SK-N-SH treated with all-trans-retinoic acid at 6 μM for 48 hours (cell line): ENCODE measurements at regions not wholly inside any gene's neighbourhood (a gene's known extent, or its start where the extent isn't known, plus 50 kb on each side); places are given as distances from the start of the nearest gene placed in this dataset.

Source experiments
- ATAC-seq: fragments of 200-7000 bp; cut with Tn5 transposase; 3 replicates; pipeline ENCODE4 v1.9.1; 2020; ENCODE audit warnings: mild to moderate bottlenecking, moderate library complexity
- ARNTL ChIP-seq: fragments of 450-650 bp; formaldehyde crosslinking; IDR thresholded peaks from 2 replicates; pipeline ENCODE4 v1.5.0; 2020; ENCODE audit warnings: low read depth, mild to moderate bottlenecking, moderate library complexity, borderline replicate concordance
- BACH2 ChIP-seq: fragments of 250-450 bp; sonication (Bioruptor Pico); IDR thresholded peaks from 2 replicates; pipeline ENCODE4 v1.9.0; 2021; ENCODE audit warnings: mild to moderate bottlenecking, borderline replicate concordance
- CSRNP3 ChIP-seq: fragments of 250-450 bp; sonication (Bioruptor Pico); IDR thresholded peaks from 2 replicates; pipeline ENCODE4 v1.5.1; 2021; ENCODE audit warnings: mild to moderate bottlenecking, moderate library complexity
- ESRRG ChIP-seq: fragments of 250-450 bp; sonication (Bioruptor Pico); IDR thresholded peaks from 2 replicates; pipeline ENCODE4 v1.6.1; 2021; ENCODE audit warnings: mild to moderate bottlenecking
- GLIS3 ChIP-seq: fragments of 250-450 bp; sonication (Bioruptor Pico); IDR thresholded peaks from 2 replicates; pipeline ENCODE4 v1.5.0; 2020; ENCODE audit warnings: mild to moderate bottlenecking, moderate library complexity
- ISL1 ChIP-seq: fragments of 250-450 bp; sonication (Bioruptor Pico); IDR thresholded peaks from 2 replicates; pipeline ENCODE4 v2.1.2; 2022; ENCODE audit warnings: mild to moderate bottlenecking, moderate library complexity
- PPARA ChIP-seq: fragments of 250-450 bp; sonication (Bioruptor Pico); IDR thresholded peaks from 2 replicates; pipeline ENCODE4 v1.5.0; 2020; ENCODE audit warnings: mild to moderate bottlenecking, borderline replicate concordance
- RARB ChIP-seq: fragments of 250-450 bp; sonication (Bioruptor Pico); IDR thresholded peaks from 2 replicates; pipeline ENCODE4 v1.8.0; 2021; ENCODE audit warnings: mild to moderate bottlenecking, moderate library complexity
- SNAI2 ChIP-seq: fragments of 250-450 bp; sonication (Bioruptor Pico); IDR thresholded peaks from 2 replicates; pipeline ENCODE4 v1.5.0; 2020; ENCODE audit warnings: mild to moderate bottlenecking, moderate library complexity
- TCF4 ChIP-seq: fragments of 250-450 bp; sonication (Bioruptor Pico); IDR thresholded peaks from 2 replicates; pipeline ENCODE4 v1.8.0; 2021; ENCODE audit warnings: mild to moderate bottlenecking, moderate library complexity, borderline replicate concordance
- TOX ChIP-seq: fragments of 250-450 bp; sonication (Bioruptor Pico); IDR thresholded peaks from 2 replicates; pipeline ENCODE4 v1.8.0; 2021; ENCODE audit warnings: mild to moderate bottlenecking, moderate library complexity, borderline replicate concordance
- TSHZ2 ChIP-seq: fragments of 250-450 bp; sonication (Bioruptor Pico); IDR thresholded peaks from 2 replicates; pipeline ENCODE4 v1.5.0; 2020; ENCODE audit warnings: mild to moderate bottlenecking, moderate library complexity
- ZC3H10 ChIP-seq: fragments of 250-450 bp; sonication (Bioruptor Pico); IDR thresholded peaks from 2 replicates; pipeline ENCODE4 v1.5.1; 2021; ENCODE audit warnings: mild to moderate bottlenecking, moderate library complexity
- ZFP3 ChIP-seq: fragments of 250-450 bp; sonication (Bioruptor Pico); IDR thresholded peaks from 2 replicates; pipeline ENCODE4 v1.5.0; 2020; ENCODE audit warnings: mild to moderate bottlenecking, moderate library complexity
- ZNF565 ChIP-seq: fragments of 450-650 bp; formaldehyde crosslinking; conservative IDR thresholded peaks from 2 replicates; pipeline ENCODE4 v1.5.0; 2020; ENCODE audit warnings: low read depth, mild to moderate bottlenecking, moderate library complexity
- ZNF70 ChIP-seq: fragments of 450-650 bp; formaldehyde crosslinking; IDR thresholded peaks from 2 replicates; pipeline ENCODE4 v1.5.0; 2020; ENCODE audit warnings: mild to moderate bottlenecking, moderate library complexity
- ZNF8 ChIP-seq: fragments of 450-650 bp; formaldehyde crosslinking; IDR thresholded peaks from 2 replicates; pipeline ENCODE4 v1.5.0; 2020; ENCODE audit warnings: mild to moderate bottlenecking, moderate library complexity
- TF ChIP-seq, protein P1 (sequence below): fragments of 250-450 bp; sonication (Bioruptor Pico); IDR thresholded peaks from 2 replicates; pipeline ENCODE4 v1.8.0; 2020; ENCODE audit warnings: mild to moderate bottlenecking, moderate library complexity, borderline replicate concordance
- TF ChIP-seq, protein P2 (sequence below): fragments of 250-450 bp; sonication (Bioruptor Pico); IDR thresholded peaks from 2 replicates; pipeline ENCODE4 v1.5.1; 2020; ENCODE audit warnings: low read depth, mild to moderate bottlenecking, moderate library complexity
- TF ChIP-seq, protein P3 (sequence below): fragments of 250-450 bp; sonication (Bioruptor Pico); IDR thresholded peaks from 2 replicates; pipeline ENCODE4 v1.8.0; 2021; ENCODE audit warnings: low read depth, mild to moderate bottlenecking, moderate library complexity, borderline replicate concordance

GRCh38 chr13:44271915-44272341 lies 101.7 kb upstream of the SERP2 start:
- ATAC-seq, result peak; percentile 67
- 0 out of 2 replicates have a peak, but pooled peaks have one; percentile 21 for TF ChIP-seq ISL1
- no peak for TF ChIP-seq ZNF565 (CRISPR knock-in tag)

DNA sequence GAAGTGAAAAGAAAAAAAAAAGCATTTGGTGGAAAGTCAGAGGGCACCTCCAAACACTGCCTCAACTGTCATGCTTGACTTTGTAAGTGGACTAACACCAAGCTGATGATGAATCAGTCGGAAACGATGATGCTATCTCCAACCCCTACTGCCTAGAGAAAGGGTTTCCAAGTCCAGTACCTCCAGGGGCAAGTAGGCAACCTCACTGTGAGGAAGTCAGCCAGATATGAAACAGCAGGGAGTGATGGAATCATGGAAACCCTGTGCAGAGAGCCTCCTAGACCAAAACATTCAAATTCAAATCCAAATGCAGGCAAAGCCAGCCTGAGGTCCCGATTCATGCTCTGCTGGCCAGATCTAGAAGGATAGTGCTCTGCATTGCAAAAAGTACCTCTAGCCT lies 100.9 kb upstream of the SERP2 start:
- ATAC-seq, result no peak
- TF ChIP-seq TSHZ2 (CRISPR knock-in tag) (no peak), ARNTL (no peak), GLIS3 (no peak)
- TF ChIP-seq, all 23 proteins: peak for 0

DNA sequence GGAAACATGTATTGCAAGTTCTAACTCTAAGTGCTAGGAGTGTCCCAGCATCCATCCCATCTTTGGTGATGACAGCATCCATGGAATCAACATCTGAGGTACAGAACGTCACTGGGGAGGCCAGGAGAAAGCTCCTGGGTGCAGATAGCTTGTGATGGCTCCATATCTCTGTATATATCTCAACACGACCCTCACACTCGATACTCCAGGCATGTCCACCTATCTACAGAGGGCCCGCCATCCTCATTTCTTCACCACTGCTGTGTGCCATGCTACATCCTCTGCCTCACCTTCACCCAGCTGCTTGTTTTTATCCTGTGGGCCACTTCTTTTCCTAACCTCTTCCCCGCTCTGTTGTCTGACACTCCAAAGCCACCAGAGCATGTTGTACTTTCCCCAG lies 100.4 kb upstream of the SERP2 start:
- no peak for ATAC-seq
- TF ChIP-seq TCF4 (no peak), SNAI2 (CRISPR knock-in tag) (no peak), ZNF8 (CRISPR knock-in tag) (no peak), ESRRG (CRISPR knock-in tag) (no peak), ZC3H10 (CRISPR knock-in tag) (no peak), PPARA (CRISPR knock-in tag) (no peak), RARB (CRISPR knock-in tag) (no peak), ZFP3 (no peak)
- TF ChIP-seq, protein P1, sequence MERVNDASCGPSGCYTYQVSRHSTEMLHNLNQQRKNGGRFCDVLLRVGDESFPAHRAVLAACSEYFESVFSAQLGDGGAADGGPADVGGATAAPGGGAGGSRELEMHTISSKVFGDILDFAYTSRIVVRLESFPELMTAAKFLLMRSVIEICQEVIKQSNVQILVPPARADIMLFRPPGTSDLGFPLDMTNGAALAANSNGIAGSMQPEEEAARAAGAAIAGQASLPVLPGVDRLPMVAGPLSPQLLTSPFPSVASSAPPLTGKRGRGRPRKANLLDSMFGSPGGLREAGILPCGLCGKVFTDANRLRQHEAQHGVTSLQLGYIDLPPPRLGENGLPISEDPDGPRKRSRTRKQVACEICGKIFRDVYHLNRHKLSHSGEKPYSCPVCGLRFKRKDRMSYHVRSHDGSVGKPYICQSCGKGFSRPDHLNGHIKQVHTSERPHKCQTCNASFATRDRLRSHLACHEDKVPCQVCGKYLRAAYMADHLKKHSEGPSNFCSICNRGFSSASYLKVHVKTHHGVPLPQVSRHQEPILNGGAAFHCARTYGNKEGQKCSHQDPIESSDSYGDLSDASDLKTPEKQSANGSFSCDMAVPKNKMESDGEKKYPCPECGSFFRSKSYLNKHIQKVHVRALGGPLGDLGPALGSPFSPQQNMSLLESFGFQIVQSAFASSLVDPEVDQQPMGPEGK, result no peak
- TF ChIP-seq, protein P2, sequence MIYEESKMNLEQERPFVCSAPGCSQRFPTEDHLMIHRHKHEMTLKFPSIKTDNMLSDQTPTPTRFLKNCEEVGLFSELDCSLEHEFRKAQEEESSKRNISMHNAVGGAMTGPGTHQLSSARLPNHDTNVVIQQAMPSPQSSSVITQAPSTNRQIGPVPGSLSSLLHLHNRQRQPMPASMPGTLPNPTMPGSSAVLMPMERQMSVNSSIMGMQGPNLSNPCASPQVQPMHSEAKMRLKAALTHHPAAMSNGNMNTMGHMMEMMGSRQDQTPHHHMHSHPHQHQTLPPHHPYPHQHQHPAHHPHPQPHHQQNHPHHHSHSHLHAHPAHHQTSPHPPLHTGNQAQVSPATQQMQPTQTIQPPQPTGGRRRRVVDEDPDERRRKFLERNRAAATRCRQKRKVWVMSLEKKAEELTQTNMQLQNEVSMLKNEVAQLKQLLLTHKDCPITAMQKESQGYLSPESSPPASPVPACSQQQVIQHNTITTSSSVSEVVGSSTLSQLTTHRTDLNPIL (CRISPR knock-in tag), result no peak

DNA sequence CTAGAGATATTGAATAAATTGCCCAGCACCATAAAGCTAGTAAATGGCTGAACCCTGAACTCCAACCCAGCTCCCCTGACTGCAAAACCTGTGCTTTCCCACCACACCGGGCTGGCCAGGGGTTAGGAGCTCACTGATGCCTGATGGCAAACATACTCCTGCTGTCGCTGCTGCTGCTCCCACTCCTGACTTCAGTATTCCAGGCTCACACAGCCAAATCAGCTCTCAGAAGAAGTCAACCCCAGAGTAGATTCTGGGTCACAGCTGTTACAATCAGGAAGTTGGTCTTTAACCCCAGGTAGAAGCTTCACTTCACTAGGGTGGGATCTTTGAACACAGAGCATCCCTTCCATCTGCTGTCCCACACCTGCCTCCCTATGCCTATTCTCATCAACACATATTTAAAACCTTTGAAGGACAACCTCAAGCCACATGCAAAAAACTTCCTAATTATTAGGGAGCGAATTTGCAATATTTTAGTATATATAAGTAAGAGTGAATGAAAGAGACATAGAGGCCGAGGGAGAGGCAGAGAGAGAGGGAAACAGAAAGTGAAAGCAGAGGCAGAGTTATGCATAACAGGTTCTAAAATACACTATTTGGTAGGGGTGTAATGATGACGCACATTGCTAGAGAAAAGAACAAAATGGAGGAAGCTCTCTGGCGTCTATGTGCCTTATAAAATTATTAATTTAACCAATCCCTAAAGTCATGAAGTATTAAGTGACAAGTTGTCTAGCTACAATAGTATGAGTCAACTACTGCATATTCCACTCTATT lies 99.4 kb upstream of the SERP2 start:
- TF ChIP-seq GLIS3 (no peak), PPARA (CRISPR knock-in tag) (no peak)
- peak; percentile 42; the same call in 2 of the 3 replicates for ATAC-seq

DNA sequence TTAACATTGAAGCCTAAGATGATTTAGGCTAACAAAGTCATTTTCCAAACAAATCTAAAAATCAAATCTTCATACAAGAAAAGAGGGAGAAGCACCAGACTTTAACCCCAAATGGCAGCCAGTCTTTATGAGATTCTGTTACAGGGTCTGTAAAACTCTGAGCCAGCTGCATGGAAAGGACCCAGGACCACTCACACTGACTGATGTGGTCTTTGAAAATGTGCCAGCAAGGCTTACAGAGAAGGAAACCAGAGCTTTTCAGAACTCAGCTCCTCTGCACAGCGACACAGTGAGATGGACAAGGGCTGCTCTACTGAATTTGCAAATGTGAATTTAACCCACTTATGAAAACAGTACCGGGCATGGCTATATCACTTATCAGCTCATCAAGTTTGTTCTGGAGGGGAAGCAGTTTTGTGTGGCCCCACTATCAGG lies 98.8 kb upstream of the SERP2 start:
- ATAC-seq, result peak; percentile 12; the same call in 1 of the 3 replicates
- TF ChIP-seq, protein P2 (CRISPR knock-in tag), result no peak
- TF ChIP-seq RARB (CRISPR knock-in tag) (no peak), PPARA (CRISPR knock-in tag) (no peak), CSRNP3 (CRISPR knock-in tag) (no peak), TSHZ2 (CRISPR knock-in tag) (no peak), BACH2 (CRISPR knock-in tag) (no peak), TCF4 (no peak), ZC3H10 (CRISPR knock-in tag) (no peak), SNAI2 (CRISPR knock-in tag) (no peak), TOX (CRISPR knock-in tag) (no peak), GLIS3 (no peak), ISL1 (no peak), ESRRG (CRISPR knock-in tag) (no peak), ZNF70 (CRISPR knock-in tag) (no peak)
- TF ChIP-seq, protein P3, sequence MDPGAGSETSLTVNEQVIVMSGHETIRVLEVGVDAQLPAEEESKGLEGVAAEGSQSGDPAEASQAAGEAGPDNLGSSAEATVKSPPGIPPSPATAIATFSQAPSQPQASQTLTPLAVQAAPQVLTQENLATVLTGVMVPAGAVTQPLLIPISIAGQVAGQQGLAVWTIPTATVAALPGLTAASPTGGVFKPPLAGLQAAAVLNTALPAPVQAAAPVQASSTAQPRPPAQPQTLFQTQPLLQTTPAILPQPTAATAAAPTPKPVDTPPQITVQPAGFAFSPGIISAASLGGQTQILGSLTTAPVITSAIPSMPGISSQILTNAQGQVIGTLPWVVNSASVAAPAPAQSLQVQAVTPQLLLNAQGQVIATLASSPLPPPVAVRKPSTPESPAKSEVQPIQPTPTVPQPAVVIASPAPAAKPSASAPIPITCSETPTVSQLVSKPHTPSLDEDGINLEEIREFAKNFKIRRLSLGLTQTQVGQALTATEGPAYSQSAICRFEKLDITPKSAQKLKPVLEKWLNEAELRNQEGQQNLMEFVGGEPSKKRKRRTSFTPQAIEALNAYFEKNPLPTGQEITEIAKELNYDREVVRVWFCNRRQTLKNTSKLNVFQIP (CRISPR knock-in tag), result no peak
